ENCODE measurements at regions not wholly inside any gene's neighbourhood (a gene's known extent, or its start where the extent isn't known, plus 50 kb on each side); places are given as distances from the start of the nearest gene placed in this dataset.

GRCh38 chr14:43872752-43873655 is 634.1 kb downstream of the FSCB start:
- TF ChIP-seq CTCF (tag by site-specific recombination; IDR thresholded peaks at IDR 0.05): no peak
- no peak for TF ChIP-seq RBAK (tag by site-specific recombination; IDR thresholded peaks at IDR 0.05)
- TF ChIP-seq ZNF558 (tag by site-specific recombination; IDR thresholded peaks at IDR 0.05): no peak
- TF ChIP-seq ZNF280D (tag by site-specific recombination; IDR thresholded peaks at IDR 0.05): no peak
- no peak for TF ChIP-seq ZNF660 (tag by site-specific recombination; IDR thresholded peaks at IDR 0.05)
- TF ChIP-seq GFI1B (tag by site-specific recombination; IDR thresholded peaks at IDR 0.05): no peak
- TF ChIP-seq TSHZ1 (tag by site-specific recombination; IDR thresholded peaks at IDR 0.05; ENCODE audit: borderline replicate concordance): no peak
- TF ChIP-seq YY1 (tag by site-specific recombination; IDR thresholded peaks at IDR 0.05): no peak

Measured in HEK293 (cell line).